GM20000 (cell line): ENCODE measurements at regions not wholly inside any gene's neighbourhood (a gene's known extent, or its start where the extent isn't known, plus 50 kb on each side); places are given as distances from the start of the nearest gene placed in this dataset.
"Not testable (repeated sequence)": the region's sequence is repeated elsewhere in the genome, so short reads cannot be mapped to it uniquely, and the experiment has no call there.

Source experiments
- DNase-seq: peaks from one replicate; pipeline ENCODE4 v3.0.0; 2012; ENCODE audit warnings: low spot score
- TF ChIP-seq, protein P1 (sequence below): IDR thresholded peaks from 2 replicates; pipeline ENCODE4 v1.5.1; 2012; ENCODE audit warnings: mild to moderate bottlenecking, control low read depth; ENCODE audit errors: extremely low read depth, missing control alignments

DNA sequence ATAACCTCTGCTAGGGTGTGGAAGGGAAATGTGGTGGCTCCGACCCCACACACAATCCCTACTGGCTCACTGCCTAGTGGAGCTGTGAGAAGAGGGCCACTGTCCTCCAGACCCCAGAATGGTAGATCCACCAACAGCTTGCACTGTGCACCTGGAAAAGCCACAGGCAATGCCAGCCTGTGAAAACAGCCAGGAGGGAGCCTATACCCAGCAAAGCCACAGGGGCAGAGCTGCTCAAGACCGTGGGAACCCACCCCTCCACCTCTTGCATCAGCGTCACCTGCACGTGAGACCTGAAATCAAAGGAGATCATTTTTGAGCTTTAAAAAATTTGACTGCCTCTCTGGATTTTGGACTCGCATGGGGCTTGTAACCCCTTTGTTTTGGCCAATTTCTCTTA lies 249.0 kb upstream of the CDH2 start:
- DNase-seq, result no peak
- TF ChIP-seq, protein P1, sequence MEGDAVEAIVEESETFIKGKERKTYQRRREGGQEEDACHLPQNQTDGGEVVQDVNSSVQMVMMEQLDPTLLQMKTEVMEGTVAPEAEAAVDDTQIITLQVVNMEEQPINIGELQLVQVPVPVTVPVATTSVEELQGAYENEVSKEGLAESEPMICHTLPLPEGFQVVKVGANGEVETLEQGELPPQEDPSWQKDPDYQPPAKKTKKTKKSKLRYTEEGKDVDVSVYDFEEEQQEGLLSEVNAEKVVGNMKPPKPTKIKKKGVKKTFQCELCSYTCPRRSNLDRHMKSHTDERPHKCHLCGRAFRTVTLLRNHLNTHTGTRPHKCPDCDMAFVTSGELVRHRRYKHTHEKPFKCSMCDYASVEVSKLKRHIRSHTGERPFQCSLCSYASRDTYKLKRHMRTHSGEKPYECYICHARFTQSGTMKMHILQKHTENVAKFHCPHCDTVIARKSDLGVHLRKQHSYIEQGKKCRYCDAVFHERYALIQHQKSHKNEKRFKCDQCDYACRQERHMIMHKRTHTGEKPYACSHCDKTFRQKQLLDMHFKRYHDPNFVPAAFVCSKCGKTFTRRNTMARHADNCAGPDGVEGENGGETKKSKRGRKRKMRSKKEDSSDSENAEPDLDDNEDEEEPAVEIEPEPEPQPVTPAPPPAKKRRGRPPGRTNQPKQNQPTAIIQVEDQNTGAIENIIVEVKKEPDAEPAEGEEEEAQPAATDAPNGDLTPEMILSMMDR, result no peak

DNA sequence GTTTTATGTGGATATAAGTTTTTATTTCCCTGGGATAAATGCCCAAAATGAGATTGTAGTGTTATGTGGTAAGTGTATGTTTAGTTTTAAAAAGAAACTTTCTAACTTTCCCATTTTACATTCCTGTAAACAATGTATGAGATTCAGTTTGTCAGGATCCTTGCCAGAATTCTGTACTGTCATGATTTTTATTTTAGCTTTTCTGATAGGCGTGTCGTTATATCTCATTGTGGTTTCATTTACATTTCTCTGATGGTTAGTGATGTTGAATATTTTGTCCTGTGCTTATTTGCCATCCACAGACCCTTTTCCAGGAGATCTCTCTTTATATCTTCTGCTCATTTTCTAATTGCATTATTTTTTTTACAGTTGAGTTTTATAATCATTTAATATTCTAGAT lies 245.6 kb upstream of the CDH2 start:
- TF ChIP-seq, protein P1, result no peak
- DNase-seq, result no peak

DNA sequence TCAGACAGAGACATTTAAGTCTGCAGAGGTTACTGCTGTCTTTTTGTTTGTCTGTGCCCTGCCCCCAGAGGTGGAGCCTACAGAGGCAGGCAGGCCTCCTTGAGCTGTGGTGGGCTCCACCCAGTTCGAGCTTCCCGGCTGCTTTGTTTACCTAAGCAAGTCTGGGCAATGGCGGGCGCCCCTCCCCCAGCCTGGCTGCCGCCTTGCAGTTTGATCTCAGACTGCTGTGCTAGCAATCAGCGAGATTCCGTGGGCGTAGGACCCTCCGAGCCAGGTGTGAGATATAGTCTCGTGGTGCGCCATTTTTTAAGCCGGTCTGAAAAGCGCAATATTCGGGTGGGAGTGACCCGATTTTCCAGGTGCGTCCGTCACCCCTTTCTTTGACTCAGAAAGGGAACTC lies 245.0 kb upstream of the CDH2 start:
- not testable (repeated sequence) for DNase-seq

DNA sequence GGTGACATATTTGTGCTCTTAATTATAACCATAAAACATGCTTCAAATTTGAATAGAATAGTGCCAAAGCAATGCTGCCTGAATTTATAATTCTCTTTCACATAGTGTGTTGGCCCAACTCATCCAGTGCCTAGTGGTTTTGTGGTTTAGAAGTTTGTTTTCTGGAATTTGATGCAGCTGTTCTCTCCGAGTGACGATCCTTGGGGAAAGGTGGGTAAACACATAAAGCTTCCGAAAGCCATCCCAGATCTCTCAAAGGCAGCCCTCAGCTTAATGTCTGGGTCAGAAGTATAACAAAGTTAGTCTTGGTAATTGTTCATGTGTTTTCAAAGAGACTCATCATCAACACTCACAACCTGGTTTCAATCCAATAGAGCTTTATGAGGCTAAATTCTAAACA lies 235.6 kb upstream of the CDH2 start:
- DNase-seq, result no peak
- TF ChIP-seq, protein P1, result no peak

DNA sequence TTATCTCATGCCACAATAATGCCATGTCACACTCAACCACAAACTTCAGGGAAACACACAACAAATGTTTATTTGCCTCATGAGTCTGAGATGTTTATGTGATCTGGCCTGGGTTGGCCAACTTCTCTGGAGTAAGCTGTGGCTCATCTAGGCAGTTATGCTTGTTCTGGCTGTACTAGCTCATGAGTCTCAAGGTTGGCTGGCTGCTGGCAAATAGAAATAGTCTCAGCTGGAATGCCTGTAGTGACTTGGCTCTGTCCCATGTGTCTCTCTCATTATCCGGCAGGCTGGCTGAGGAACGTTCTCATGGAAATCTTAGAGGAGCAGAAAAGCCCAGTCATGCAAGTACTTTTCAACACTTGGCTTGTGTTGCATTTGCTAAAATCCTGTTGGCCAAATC lies 234.9 kb upstream of the CDH2 start:
- TF ChIP-seq, protein P1, result no peak
- DNase-seq, result no peak

DNA sequence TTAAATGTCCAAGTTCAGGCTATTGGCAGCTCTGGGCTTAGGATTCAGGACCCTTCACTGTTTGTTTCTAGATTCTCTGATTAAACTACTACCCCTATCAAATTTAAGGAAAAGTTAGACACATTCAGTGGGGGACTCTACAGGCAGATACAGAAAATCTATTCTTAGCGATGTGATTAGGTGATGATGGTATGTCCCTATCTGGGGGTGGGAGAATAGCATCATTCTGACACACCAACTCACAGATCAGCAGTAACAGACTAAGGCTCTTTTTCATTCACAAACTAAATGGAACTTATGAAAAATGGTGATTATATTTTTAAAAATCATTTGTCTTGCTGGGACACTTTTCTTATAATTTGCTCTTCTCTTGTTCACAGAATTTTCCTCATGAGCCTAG lies 232.9 kb upstream of the CDH2 start:
- DNase-seq, result no peak

DNA sequence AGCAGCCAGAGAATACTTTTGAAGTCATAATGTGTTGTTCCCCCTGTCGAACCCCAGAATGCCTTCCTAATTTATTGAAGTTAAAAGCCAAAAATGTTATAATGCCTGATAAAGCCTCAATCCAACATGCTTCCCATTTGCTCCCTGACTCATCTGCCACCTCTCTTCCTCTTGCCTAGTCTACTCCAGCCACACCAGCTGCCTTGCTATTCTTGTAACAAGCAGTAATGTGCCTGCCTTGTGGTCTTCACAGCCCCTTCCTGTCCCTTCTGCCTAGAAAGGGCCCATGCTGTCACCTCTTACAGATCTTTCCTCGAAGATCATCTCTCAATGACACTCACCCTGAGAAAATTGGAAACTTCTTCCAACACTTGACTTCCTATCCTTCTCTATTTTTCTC lies 231.6 kb upstream of the CDH2 start:
- no peak for DNase-seq
- TF ChIP-seq, protein P1, result no peak

More for the DNA sequence above, 232.9 kb upstream of the CDH2 start:
- TF ChIP-seq, protein P1, result no peak

DNA sequence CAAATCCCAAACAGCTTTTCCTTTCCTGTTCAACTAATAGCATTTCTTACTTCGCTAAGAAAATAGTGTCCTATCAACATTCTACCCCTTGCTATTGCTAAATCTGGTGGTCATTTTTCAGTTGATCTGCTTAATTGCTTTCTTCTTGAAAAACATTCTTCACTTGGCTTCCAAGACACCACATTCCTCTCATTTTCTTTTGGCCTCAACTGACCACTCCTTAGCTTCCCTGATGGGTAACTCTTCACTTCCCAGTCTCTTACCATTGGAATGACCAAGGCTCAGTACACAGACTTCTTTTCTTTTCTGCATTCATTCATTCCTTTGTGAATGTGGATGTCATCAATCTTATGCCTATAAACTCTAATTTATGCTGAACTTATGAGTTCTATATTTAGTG lies 230.8 kb upstream of the CDH2 start:
- TF ChIP-seq, protein P1, result no peak
- no peak for DNase-seq
